ENCODE measurements at regions not wholly inside any gene's neighbourhood (a gene's known extent, or its start where the extent isn't known, plus 50 kb on each side); places are given as distances from the start of the nearest gene placed in this dataset.
A peak's percentile ranks its signal among the peaks of the same experiment; 100 is the strongest.

- no peak for DNase-seq (ENCODE audit: low read depth in 2 of 2)
These were observed 548.2 kb upstream of the CLINT1 start for GRCh38 chr5:158406884-158407823.

- DNase-seq (ENCODE audit: low read depth in 2 of 2) = no peak
These were observed 539.6 kb upstream of the CLINT1 start for GRCh38 chr5:158398360-158399201.

GRCh38 chr5:158397278-158397677 lies 538.3 kb upstream of the CLINT1 start:
- no peak for DNase-seq (ENCODE audit: low read depth in 2 of 2)

GRCh38 chr5:158394102-158394501 lies 535.2 kb upstream of the CLINT1 start:
- DNase-seq (ENCODE audit: low read depth in 2 of 2) = no peak

GRCh38 chr5:158393457-158393856 lies 534.5 kb upstream of the CLINT1 start:
- no peak for DNase-seq (ENCODE audit: low read depth in 2 of 2)

GRCh38 chr5:158392753-158393152 lies 533.8 kb upstream of the CLINT1 start:
- no peak for DNase-seq (ENCODE audit: low read depth in 2 of 2)

- no peak for DNase-seq (ENCODE audit: low read depth in 2 of 2)
These were observed 531.6 kb upstream of the CLINT1 start for GRCh38 chr5:158390577-158390976.

- DNase-seq (ENCODE audit: low read depth in 2 of 2) = no peak
These were observed 530.8 kb upstream of the CLINT1 start for GRCh38 chr5:158389786-158390185.

GRCh38 chr5:158388021-158388420 lies 529.1 kb upstream of the CLINT1 start:
- no peak for DNase-seq (ENCODE audit: low read depth in 2 of 2)

- no peak for DNase-seq (ENCODE audit: low read depth in 2 of 2)
These were observed 528.6 kb upstream of the CLINT1 start for GRCh38 chr5:158387499-158387898.

GRCh38 chr5:158385982-158386381 lies 527.0 kb upstream of the CLINT1 start:
- no peak for DNase-seq (ENCODE audit: low read depth in 2 of 2)

GRCh38 chr5:158384535-158385481 lies 525.9 kb upstream of the CLINT1 start:
- DNase-seq (ENCODE audit: low read depth in 2 of 2) = no peak

- DNase-seq (ENCODE audit: low read depth in 2 of 2) = no peak
These were observed 524.5 kb upstream of the CLINT1 start for GRCh38 chr5:158383486-158383885.

GRCh38 chr5:158382473-158382872 lies 523.5 kb upstream of the CLINT1 start:
- peak; percentile 2 to 5 for DNase-seq (ENCODE audit: low read depth in 2 of 2)

GRCh38 chr5:158381614-158382160 lies 522.7 kb upstream of the CLINT1 start:
- no peak for DNase-seq (ENCODE audit: low read depth in 2 of 2)

- DNase-seq (ENCODE audit: low read depth in 2 of 2) = no peak
These were observed 521.7 kb upstream of the CLINT1 start for GRCh38 chr5:158380661-158381060.

- no peak for DNase-seq (ENCODE audit: low read depth in 2 of 2)
These were observed 520.0 kb upstream of the CLINT1 start for GRCh38 chr5:158378931-158379330.

- DNase-seq (ENCODE audit: low read depth in 2 of 2) = no peak
These were observed 517.7 kb upstream of the CLINT1 start for GRCh38 chr5:158376679-158377078.

- DNase-seq (ENCODE audit: low read depth in 2 of 2) = no peak
These were observed 516.6 kb upstream of the CLINT1 start for GRCh38 chr5:158375531-158375930.

GRCh38 chr5:158373608-158374395 lies 514.9 kb upstream of the CLINT1 start:
- DNase-seq (ENCODE audit: low read depth in 2 of 2) = no peak

Measured in stimulated activated CD8-positive, alpha-beta memory T cell treated with anti-CD3 and anti-CD28 coated beads, Interleukin-7, amount 100 ng/mL, for 4 hours (primary cell).